ENCODE measurements at regions not wholly inside any gene's neighbourhood (a gene's known extent, or its start where the extent isn't known, plus 50 kb on each side); places are given as distances from the start of the nearest gene placed in this dataset.

GRCh38 chr6:30006170-30007131 is 54.6 kb upstream of the POLR1H start:
- DNase-seq (ENCODE audit: low read depth in 1 of 2, low spot score in 1 of 2): no peak
- TF ChIP-seq GABPA (IDR thresholded peaks at IDR 0.05; ENCODE audit: low read depth): no peak
- TF ChIP-seq SPI1 (IDR thresholded peaks at IDR 0.05; ENCODE audit: borderline replicate concordance, low read depth): no peak
- H3K27me3 ChIP-seq (ENCODE audit: insufficient read depth, poor library complexity, severe bottlenecking): peaks cover 16% of the 10 kb centered on the region
- H3K4me3 ChIP-seq (replicated peaks; ENCODE audit: insufficient read depth, low read length): peak overlapping the region; percentile 29
- no peak overlapping the region for H3K27ac ChIP-seq (replicated peaks)

DNA sequence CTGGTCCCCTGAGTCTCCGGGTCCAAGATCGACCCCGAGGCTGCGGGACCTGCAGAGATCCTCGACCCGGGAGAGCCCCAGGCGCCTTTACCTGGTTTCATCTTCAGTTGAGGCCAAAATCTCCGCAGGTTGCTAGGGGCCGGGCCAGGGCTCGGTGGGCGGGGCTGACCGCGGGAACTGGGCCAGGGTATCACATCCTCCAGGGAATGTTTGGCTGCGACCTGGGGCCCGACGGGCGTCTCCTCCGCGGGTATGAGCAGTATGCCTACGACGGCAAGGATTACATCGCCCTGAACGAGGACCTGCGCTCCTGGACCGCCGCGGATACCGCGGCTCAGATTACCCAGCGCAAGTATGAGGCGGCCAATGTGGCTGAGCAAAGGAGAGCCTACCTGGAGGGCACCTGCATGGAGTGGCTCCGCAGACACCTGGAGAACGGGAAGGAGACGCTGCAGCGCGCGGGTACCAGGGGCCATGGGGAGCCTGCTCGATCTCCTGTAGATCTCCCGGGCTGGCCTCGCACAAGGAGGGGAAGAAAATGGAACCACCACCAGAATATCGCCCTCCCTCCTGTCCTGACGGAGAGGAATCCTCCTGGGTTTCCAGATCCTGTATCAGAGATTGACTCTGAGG is 53.8 kb upstream of the POLR1H start:
- no peak for DNase-seq (ENCODE audit: low read depth in 1 of 2, low spot score in 1 of 2)
- Histone ChIP-seq H3K27me3 (ENCODE audit: insufficient read depth, poor library complexity, severe bottlenecking) (peaks cover 16% of the 10 kb centered on the region), H3K4me3 (replicated peaks; ENCODE audit: insufficient read depth, low read length) (no peak overlapping the region), H3K27ac (replicated peaks) (no peak overlapping the region)
- TF ChIP-seq POLR2AphosphoS5 (IDR thresholded peaks at IDR 0.05; ENCODE audit: low read depth) (no peak), GABPA (IDR thresholded peaks at IDR 0.05; ENCODE audit: low read depth) (no peak)
- TF ChIP-seq, protein P1, sequence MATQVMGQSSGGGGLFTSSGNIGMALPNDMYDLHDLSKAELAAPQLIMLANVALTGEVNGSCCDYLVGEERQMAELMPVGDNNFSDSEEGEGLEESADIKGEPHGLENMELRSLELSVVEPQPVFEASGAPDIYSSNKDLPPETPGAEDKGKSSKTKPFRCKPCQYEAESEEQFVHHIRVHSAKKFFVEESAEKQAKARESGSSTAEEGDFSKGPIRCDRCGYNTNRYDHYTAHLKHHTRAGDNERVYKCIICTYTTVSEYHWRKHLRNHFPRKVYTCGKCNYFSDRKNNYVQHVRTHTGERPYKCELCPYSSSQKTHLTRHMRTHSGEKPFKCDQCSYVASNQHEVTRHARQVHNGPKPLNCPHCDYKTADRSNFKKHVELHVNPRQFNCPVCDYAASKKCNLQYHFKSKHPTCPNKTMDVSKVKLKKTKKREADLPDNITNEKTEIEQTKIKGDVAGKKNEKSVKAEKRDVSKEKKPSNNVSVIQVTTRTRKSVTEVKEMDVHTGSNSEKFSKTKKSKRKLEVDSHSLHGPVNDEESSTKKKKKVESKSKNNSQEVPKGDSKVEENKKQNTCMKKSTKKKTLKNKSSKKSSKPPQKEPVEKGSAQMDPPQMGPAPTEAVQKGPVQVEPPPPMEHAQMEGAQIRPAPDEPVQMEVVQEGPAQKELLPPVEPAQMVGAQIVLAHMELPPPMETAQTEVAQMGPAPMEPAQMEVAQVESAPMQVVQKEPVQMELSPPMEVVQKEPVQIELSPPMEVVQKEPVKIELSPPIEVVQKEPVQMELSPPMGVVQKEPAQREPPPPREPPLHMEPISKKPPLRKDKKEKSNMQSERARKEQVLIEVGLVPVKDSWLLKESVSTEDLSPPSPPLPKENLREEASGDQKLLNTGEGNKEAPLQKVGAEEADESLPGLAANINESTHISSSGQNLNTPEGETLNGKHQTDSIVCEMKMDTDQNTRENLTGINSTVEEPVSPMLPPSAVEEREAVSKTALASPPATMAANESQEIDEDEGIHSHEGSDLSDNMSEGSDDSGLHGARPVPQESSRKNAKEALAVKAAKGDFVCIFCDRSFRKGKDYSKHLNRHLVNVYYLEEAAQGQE (IDR thresholded peaks at IDR 0.05; ENCODE audit: insufficient replicate concordance, low read depth): no peak
- TF ChIP-seq, protein P2, sequence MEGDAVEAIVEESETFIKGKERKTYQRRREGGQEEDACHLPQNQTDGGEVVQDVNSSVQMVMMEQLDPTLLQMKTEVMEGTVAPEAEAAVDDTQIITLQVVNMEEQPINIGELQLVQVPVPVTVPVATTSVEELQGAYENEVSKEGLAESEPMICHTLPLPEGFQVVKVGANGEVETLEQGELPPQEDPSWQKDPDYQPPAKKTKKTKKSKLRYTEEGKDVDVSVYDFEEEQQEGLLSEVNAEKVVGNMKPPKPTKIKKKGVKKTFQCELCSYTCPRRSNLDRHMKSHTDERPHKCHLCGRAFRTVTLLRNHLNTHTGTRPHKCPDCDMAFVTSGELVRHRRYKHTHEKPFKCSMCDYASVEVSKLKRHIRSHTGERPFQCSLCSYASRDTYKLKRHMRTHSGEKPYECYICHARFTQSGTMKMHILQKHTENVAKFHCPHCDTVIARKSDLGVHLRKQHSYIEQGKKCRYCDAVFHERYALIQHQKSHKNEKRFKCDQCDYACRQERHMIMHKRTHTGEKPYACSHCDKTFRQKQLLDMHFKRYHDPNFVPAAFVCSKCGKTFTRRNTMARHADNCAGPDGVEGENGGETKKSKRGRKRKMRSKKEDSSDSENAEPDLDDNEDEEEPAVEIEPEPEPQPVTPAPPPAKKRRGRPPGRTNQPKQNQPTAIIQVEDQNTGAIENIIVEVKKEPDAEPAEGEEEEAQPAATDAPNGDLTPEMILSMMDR (IDR thresholded peaks at IDR 0.05; ENCODE audit: insufficient read depth, low read length): no peak

GRCh38 chr6:30009113-30009512 is 52.0 kb upstream of the POLR1H start:
- TF ChIP-seq GABPA (IDR thresholded peaks at IDR 0.05; ENCODE audit: low read depth) (no peak), SPI1 (IDR thresholded peaks at IDR 0.05; ENCODE audit: borderline replicate concordance, low read depth) (no peak)
- TF ChIP-seq, protein P1 (IDR thresholded peaks at IDR 0.05; ENCODE audit: insufficient replicate concordance, low read depth): no peak
- TF ChIP-seq, protein P2 (IDR thresholded peaks at IDR 0.05; ENCODE audit: insufficient read depth, low read length): no peak

More at GRCh38 chr6:30009113-30009512, 52.0 kb upstream of the POLR1H start:
- Histone ChIP-seq H3K27me3 (ENCODE audit: insufficient read depth, poor library complexity, severe bottlenecking) (peaks cover 16% of the 10 kb centered on the region), H3K4me3 (replicated peaks; ENCODE audit: insufficient read depth, low read length) (no peak overlapping the region), H3K27ac (replicated peaks) (no peak overlapping the region)
- DNase-seq (ENCODE audit: low read depth in 1 of 2, low spot score in 1 of 2): no peak
